ENCODE measurements at regions not wholly inside any gene's neighbourhood (a gene's known extent, or its start where the extent isn't known, plus 50 kb on each side); places are given as distances from the start of the nearest gene placed in this dataset.
"Not testable (repeated sequence)": the region's sequence is repeated elsewhere in the genome, so short reads cannot be mapped to it uniquely, and the experiment has no call there.

- no peak for TF ChIP-seq CTCF (conservative IDR thresholded peaks at IDR 0.05; ENCODE audit: low read depth, low read length)
- DNase-seq (ENCODE audit: low read depth) = no peak
- no peak overlapping the region for H3K4me3 ChIP-seq (ENCODE audit: low read length)
Observed at GRCh38 chr2:40666398-40666797, 214.5 kb upstream of the SLC8A1 start.

- no peak overlapping the region for H3K4me3 ChIP-seq (ENCODE audit: low read length)
- no peak for DNase-seq (ENCODE audit: low read depth)
- TF ChIP-seq CTCF (conservative IDR thresholded peaks at IDR 0.05; ENCODE audit: low read depth, low read length) = no peak
Observed at GRCh38 chr2:40668425-40668824, 216.5 kb upstream of the SLC8A1 start.

- H3K4me3 ChIP-seq (ENCODE audit: low read length); DNase-seq (ENCODE audit: low read depth): not testable (repeated sequence)
Observed at GRCh38 chr2:40676134-40676790, 224.4 kb upstream of the SLC8A1 start.

DNA sequence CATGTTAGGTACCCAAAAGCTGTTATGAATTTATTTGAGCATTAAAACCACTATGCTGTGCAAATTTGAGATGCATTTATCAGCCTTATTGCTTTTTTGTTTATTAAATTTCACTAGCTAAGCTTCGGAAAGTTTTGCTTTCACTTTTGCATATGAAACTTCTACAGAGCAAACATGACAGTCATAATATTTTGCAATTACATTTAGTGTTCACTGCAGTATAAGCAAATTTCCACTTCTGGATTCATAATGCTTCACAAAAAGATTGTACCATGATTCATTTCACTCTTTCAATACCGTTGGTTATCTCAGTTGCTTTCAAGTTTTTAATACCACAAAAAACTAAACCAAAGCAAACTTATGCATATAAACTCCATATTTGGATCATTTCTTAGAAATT lies 228.7 kb upstream of the SLC8A1 start:
- no peak overlapping the region for H3K4me3 ChIP-seq (ENCODE audit: low read length)
- DNase-seq (ENCODE audit: low read depth) = no peak
- TF ChIP-seq CTCF (conservative IDR thresholded peaks at IDR 0.05; ENCODE audit: low read depth, low read length) = no peak

DNA sequence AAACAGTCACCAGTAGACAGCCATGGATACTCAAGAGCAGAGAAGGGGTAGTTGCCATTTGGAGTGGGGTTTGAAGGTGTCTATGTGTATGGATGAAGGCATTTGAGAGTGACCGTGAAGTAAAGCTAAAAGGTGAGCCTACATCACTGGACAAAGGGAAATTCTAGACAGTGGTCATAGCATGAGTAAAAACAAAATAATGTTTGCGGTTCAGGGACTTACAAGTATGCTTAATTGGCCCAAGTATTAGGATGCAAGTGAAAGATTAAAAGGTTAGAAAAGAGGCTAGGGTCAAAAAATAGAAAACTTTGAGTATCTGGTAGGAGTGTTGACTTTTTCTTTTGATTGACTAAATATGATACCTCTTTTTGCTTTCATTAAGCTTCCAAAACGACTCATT lies 238.1 kb upstream of the SLC8A1 start:
- DNase-seq (ENCODE audit: low read depth) = no peak
- no peak overlapping the region for H3K4me3 ChIP-seq (ENCODE audit: low read length)
- TF ChIP-seq CTCF (conservative IDR thresholded peaks at IDR 0.05; ENCODE audit: low read depth, low read length) = no peak

DNA sequence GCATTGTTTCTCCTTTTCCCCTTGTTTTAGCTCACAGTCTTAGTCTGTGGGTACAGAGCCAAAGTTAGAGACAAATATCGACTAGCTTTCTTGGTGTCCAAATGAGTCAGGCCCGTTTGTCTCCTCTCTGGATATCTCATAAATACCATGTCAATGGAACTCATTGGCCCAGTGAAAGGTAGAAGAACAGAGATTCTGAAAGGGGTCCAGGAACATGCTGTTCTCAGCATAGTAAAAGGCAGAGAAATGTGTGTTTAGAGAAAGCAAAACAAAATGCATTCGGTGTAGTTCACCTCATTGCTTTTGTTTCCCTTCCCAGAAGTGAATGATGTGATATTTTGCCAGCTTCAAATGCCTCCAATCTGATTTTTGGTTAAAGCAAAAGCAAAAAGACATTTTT lies 238.6 kb upstream of the SLC8A1 start:
- H3K4me3 ChIP-seq (ENCODE audit: low read length) = no peak overlapping the region
- no peak for TF ChIP-seq CTCF (conservative IDR thresholded peaks at IDR 0.05; ENCODE audit: low read depth, low read length)
- no peak for DNase-seq (ENCODE audit: low read depth)

GRCh38 chr2:40700231-40700954 lies 248.5 kb upstream of the SLC8A1 start:
- no peak overlapping the region for H3K4me3 ChIP-seq (ENCODE audit: low read length)
- no peak for TF ChIP-seq CTCF (conservative IDR thresholded peaks at IDR 0.05; ENCODE audit: low read depth, low read length)
- DNase-seq (ENCODE audit: low read depth) = no peak

GRCh38 chr2:40712197-40712894 lies 260.5 kb upstream of the SLC8A1 start:
- not testable (repeated sequence) for H3K4me3 ChIP-seq (ENCODE audit: low read length); DNase-seq (ENCODE audit: low read depth)

Measured in retinal pigment epithelial cell (primary cell).